GM13976 (cell line): ENCODE measurements at regions not wholly inside any gene's neighbourhood (a gene's known extent, or its start where the extent isn't known, plus 50 kb on each side); places are given as distances from the start of the nearest gene placed in this dataset.
A peak's percentile ranks its signal among the peaks of the same experiment; 100 is the strongest.

Source experiments
- DNase-seq: peaks from one replicate; pipeline ENCODE4 v3.0.0; 2012; ENCODE audit warnings: low spot score
- in situ Hi-C: fragments of 300-500 bp; cut with MboI; formaldehyde crosslinking; loops from one replicate; pipeline ENCODE4 v1.12.0; 2022; ENCODE audit warnings: low sequenced_read_pairs, mixed read lengths, inconsistent platforms; ENCODE audit not compliant: unreplicated experiment
- TF ChIP-seq, protein P1 (sequence below): IDR thresholded peaks from 2 replicates; pipeline ENCODE4 v1.5.1; 2012; ENCODE audit warnings: borderline replicate concordance, mild to moderate bottlenecking; ENCODE audit not compliant: insufficient read depth; ENCODE audit errors: extremely low read depth, missing control alignments, control extremely low read depth

DNA sequence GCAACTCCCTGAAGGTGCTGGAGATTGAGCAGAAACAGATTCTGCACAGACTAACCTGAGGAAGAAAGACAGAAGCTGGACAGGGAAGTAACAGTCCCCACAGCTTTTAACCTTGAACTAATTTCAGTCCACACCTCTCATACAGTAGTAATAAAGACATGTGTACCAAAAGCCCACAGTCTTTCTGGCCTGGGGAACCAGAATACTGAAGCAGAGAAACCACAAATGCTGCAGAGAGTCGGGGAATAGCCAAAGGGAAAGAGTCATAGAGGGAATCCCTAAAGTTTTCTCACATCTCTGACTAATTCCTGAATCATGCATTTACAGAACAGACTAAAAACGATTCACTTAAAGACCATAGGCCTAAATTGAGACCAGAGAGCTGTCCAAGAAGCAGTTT lies 503.4 kb upstream of the NECTIN3 start:
- DNase-seq, result no peak
- TF ChIP-seq, protein P1, sequence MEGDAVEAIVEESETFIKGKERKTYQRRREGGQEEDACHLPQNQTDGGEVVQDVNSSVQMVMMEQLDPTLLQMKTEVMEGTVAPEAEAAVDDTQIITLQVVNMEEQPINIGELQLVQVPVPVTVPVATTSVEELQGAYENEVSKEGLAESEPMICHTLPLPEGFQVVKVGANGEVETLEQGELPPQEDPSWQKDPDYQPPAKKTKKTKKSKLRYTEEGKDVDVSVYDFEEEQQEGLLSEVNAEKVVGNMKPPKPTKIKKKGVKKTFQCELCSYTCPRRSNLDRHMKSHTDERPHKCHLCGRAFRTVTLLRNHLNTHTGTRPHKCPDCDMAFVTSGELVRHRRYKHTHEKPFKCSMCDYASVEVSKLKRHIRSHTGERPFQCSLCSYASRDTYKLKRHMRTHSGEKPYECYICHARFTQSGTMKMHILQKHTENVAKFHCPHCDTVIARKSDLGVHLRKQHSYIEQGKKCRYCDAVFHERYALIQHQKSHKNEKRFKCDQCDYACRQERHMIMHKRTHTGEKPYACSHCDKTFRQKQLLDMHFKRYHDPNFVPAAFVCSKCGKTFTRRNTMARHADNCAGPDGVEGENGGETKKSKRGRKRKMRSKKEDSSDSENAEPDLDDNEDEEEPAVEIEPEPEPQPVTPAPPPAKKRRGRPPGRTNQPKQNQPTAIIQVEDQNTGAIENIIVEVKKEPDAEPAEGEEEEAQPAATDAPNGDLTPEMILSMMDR, result no peak
- in situ Hi-C loops, result no loop called here

DNA sequence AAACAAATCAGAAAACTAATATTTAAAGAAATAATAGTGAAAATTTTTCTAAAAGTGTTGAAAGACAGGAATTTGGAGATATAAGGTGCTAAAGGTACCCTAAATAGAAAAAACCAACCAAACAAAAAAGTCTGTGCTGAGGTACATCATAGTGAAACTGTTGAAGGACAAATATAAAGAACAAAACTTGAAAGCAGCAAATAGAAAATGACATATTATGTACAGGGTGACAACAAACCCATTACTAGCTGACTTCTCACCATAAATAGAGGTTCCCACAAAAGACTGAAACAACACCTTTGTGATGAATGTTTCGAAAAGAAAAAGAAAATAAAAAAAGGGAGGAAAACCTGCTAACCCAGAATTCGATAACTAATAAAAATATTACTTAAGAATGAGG lies 502.5 kb upstream of the NECTIN3 start:
- TF ChIP-seq, protein P1, result no peak
- peak; percentile 4 for DNase-seq
- in situ Hi-C loops, result no loop called here

DNA sequence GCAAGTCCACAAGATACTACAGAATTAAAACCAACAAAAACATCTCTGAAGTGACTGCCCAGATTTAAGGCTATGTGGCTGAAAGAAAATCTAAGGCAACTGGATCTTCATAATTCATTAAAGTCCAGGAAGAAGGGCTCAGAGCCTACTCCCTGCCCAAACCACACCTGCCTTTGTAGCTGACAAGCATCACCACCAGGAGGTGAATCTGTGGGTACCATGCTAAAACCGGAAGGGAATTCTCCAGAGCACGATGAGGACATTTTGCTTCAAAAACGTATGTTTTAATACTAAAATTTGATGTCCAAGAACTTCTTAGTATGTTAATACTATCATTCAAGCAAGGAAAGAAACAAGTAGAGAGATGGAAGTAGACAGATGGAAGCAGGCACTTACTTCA lies 495.9 kb upstream of the NECTIN3 start:
- no peak for DNase-seq
- in situ Hi-C loops, result no loop called here
- TF ChIP-seq, protein P1, result no peak

DNA sequence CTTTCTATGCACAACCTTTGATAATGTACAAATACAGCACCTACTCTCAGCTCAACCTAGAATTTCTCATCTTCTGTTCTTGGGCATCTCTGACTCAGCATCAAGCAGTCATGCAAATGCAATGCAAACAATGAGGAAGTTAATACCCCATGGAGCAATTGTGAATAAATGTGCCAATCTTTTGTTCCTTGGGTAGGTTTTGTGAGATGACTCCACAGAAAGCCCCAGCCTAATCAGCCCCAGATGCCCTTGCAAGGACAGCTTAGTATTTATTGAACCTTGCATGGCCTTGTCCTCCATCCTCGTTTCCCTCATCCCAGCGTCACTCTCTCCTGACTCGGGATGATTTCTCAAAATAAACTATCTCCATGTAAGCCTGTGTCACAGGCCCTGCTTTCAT lies 494.7 kb upstream of the NECTIN3 start:
- in situ Hi-C loops, result no loop called here
- DNase-seq, result no peak
- TF ChIP-seq, protein P1, result no peak

DNA sequence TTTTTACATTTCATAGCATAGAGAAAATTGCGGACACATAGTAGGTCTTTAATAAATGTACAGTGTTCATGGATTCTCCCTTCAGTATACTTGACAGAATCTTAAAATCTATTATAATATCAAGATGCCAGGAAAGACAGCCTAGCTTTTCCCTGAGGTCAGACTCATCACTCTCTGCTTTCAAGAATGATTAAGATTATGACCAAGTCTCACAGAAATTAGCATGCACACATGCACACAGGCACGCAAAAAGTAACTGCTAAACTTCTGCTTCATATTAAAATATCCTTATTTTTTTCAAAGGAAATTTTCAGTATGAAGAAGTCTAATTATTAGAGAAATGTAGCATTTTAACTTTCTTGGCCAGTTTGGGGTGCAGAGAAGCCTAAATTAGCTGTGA lies 493.8 kb upstream of the NECTIN3 start:
- in situ Hi-C loops, result no loop called here
- no peak for DNase-seq
- TF ChIP-seq, protein P1, result no peak

DNA sequence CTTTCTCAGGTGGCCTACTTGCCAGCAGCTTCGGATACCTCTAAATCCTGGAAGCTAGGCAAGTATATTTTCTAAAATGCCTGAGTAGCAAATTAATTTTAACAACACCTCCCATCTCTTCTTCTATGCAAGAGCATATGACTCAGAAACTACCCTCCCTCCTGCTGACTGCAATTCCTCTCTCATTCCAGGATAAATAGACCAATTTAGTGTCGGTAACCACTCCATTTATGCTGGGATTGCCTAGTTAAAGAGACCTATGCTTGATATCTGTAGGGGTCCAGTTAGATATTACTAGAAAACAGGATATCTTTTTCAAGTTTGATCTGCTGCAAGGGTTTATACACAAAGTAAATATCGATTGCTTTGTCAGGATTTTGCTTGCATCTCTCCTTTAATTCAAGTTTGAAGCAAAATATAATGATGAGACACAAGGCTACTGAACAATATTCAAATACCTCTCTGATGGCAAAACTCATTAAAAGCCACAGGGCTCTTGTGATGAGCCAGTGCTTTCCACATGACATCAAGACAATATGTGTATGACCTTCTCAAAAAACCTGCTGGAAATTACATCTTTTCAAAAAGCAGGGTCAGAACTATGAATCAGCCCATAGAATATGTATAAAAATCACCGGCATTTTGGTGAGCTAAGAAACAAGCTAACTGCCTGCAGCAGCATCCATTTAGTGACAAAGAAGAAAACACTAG lies 491.6 kb upstream of the NECTIN3 start:
- in situ Hi-C loops, result no loop called here
- DNase-seq, result no peak
- TF ChIP-seq, protein P1, result no peak
